HCT116 (cell line): ENCODE measurements at regions not wholly inside any gene's neighbourhood (a gene's known extent, or its start where the extent isn't known, plus 50 kb on each side); places are given as distances from the start of the nearest gene placed in this dataset.

Experiments used
- CTCF ChIP-seq, 3 experiments: fragments of 200-600 bp in 1 of 3; sonication (generic) in 1 of 3; IDR thresholded peaks in 2 of 3; conservative IDR thresholded peaks in 1 of 3; 2 replicates each; pipeline ENCODE4 v1.5.1; 2012 to 2017; ENCODE audit warnings: low read depth in 2 of 3, low read length in 2 of 3, antibody characterized with exemption in 1 of 3, borderline replicate concordance in 1 of 3, control low read depth in 1 of 3, mild to moderate bottlenecking in 1 of 3, mixed read lengths in 1 of 3, mixed run types in 1 of 3, moderate library complexity in 1 of 3; ENCODE audit not compliant: insufficient read depth in 1 of 3
- EZH2 ChIP-seq: fragments of 200-600 bp; sonication (generic); IDR thresholded peaks from 2 replicates; pipeline ENCODE4 v1.6.1; 2017; ENCODE audit warnings: antibody characterized with exemption, mixed run types
- MAX ChIP-seq: IDR thresholded peaks from 2 replicates; pipeline ENCODE4 v1.6.1; 2012
- RAD21 ChIP-seq: IDR thresholded peaks from 2 replicates; pipeline ENCODE4 v1.6.1; 2012; ENCODE audit warnings: low read depth, mild to moderate bottlenecking
- ZNF274 ChIP-seq: fragments of 200-500 bp; sonication (Bioruptor generic); IDR thresholded peaks from 2 replicates; pipeline ENCODE4 v1.6.1; 2014; ENCODE audit warnings: mild to moderate bottlenecking, low read depth, low read length, inconsistent platforms

GRCh38 chr1:214102907-214103306 is 115.1 kb downstream of the PROX1 start:
- no peak for TF ChIP-seq CTCF (IDR thresholded peaks at IDR 0.05 in 2 of 3, conservative IDR thresholded peaks at IDR 0.05 in 1 of 3; ENCODE audit: borderline replicate concordance in 1 of 3, insufficient read depth in 1 of 3, low read depth in 2 of 3, low read length in 2 of 3)
- peak; percentile 39; the same call in 1 of the 2 replicates for TF ChIP-seq MAX
- TF ChIP-seq EZH2, result no peak
- no peak for TF ChIP-seq RAD21
- no peak for TF ChIP-seq ZNF274
